GM21529 (cell line): ENCODE measurements at regions not wholly inside any gene's neighbourhood (a gene's known extent, or its start where the extent isn't known, plus 50 kb on each side); places are given as distances from the start of the nearest gene placed in this dataset.
"Not testable (repeated sequence)": the region's sequence is repeated elsewhere in the genome, so short reads cannot be mapped to it uniquely, and the experiment has no call there.

Experiments used
- ATAC-seq: cut with Tn5 transposase; IDR thresholded peaks from one replicate; pipeline ENCODE4 v1.9.1; 2021; ENCODE audit not compliant: unreplicated experiment

- ATAC-seq = no peak
Observed at GRCh38 chr17:31798205-31798724, 60.8 kb downstream of the COPRS start.

- not testable (repeated sequence) for ATAC-seq
Observed at GRCh38 chr17:31795941-31796340, 63.1 kb downstream of the COPRS start.

GRCh38 chr17:31794111-31794510 lies 64.9 kb downstream of the COPRS start:
- ATAC-seq = no peak

GRCh38 chr17:31793634-31794033 lies 65.4 kb downstream of the COPRS start:
- ATAC-seq = not testable (repeated sequence)

- no peak for ATAC-seq
Observed at GRCh38 chr17:31792007-31792585, 66.9 kb downstream of the COPRS start.

- ATAC-seq = no peak
Observed at GRCh38 chr17:31789707-31790505, 69.1 kb downstream of the COPRS start.

GRCh38 chr17:31788956-31789355 lies 70.1 kb downstream of the COPRS start:
- no peak for ATAC-seq

GRCh38 chr17:31788571-31788946 lies 70.5 kb downstream of the COPRS start:
- ATAC-seq = no peak

- no peak for ATAC-seq
Observed at GRCh38 chr17:31787857-31788570, 71.0 kb downstream of the COPRS start.

- no peak for ATAC-seq
Observed at GRCh38 chr17:31786796-31787481, 72.1 kb downstream of the COPRS start.

GRCh38 chr17:31780483-31780882 lies 78.6 kb downstream of the COPRS start:
- ATAC-seq = no peak

GRCh38 chr17:31778523-31778922 lies 80.5 kb downstream of the COPRS start:
- ATAC-seq = no peak

- ATAC-seq = not testable (repeated sequence)
Observed at GRCh38 chr17:31771328-31771727, 87.7 kb downstream of the COPRS start.

- ATAC-seq = not testable (repeated sequence)
Observed at GRCh38 chr17:31770501-31770900, 88.5 kb downstream of the COPRS start.

- ATAC-seq = not testable (repeated sequence)
Observed at GRCh38 chr17:31761836-31762510, 97.1 kb downstream of the COPRS start.

- ATAC-seq = no peak
Observed at GRCh38 chr17:31758646-31759045, 100.4 kb downstream of the COPRS start.

GRCh38 chr17:31757097-31757496 lies 101.9 kb downstream of the COPRS start:
- no peak for ATAC-seq

- ATAC-seq = no peak
Observed at GRCh38 chr17:31754239-31754945, 104.7 kb downstream of the COPRS start.

GRCh38 chr17:31753011-31753410 lies 106.0 kb downstream of the COPRS start:
- no peak for ATAC-seq

GRCh38 chr17:31752584-31752983 lies 106.5 kb downstream of the COPRS start:
- ATAC-seq = no peak
